ENCODE measurements at regions not wholly inside any gene's neighbourhood (a gene's known extent, or its start where the extent isn't known, plus 50 kb on each side); places are given as distances from the start of the nearest gene placed in this dataset.

- intact Hi-C loops (cut with micrococcal nuclease): no loop called here
- no peak overlapping the region for H3K4me3 ChIP-seq (ENCODE audit: low read length in 2 of 2)
- peaks cover 0 to 7% of the 10 kb centered on the region in 2 donors for H3K27me3 Mint-ChIP-seq
- no peak for DNase-seq
- H3K27me3 ChIP-seq (ENCODE audit: insufficient read depth, low read length): no peaks in the 10 kb centered on the region
- H3K9me3 ChIP-seq (ENCODE audit: control insufficient read depth in 1 of 2, low read length in 2 of 2): no peaks in the 10 kb centered on the region
- peaks cover 0 to 3% (median 0%) of the 10 kb centered on the region in 4 donors for H3K4me1 Mint-ChIP-seq
- H3K4me1 ChIP-seq (ENCODE audit: insufficient read depth, low read length): no peaks in the 10 kb centered on the region
- no peak overlapping the region for H3K27ac Mint-ChIP-seq
- ChIA-PET POLR2A (ENCODE audit: partially characterized antibody) (no interaction called here), CTCF (ENCODE audit: partially characterized antibody) (no interaction called here)
- no peaks in the 10 kb centered on the region for H3K36me3 Mint-ChIP-seq
- H3K9me3 Mint-ChIP-seq: no peaks in the 10 kb centered on the region
- H3K36me3 ChIP-seq (ENCODE audit: insufficient read depth, low read length): no peaks in the 10 kb centered on the region
- H3K4me3 Mint-ChIP-seq: no peak overlapping the region
- no peak overlapping the region for H3K27ac ChIP-seq (ENCODE audit: low read depth, low read length)
Measured at GRCh38 chr14:35988972-35989690, 163.0 kb downstream of the BRMS1L start.

- H3K27me3 ChIP-seq (ENCODE audit: insufficient read depth, low read length): no peaks in the 10 kb centered on the region
- no peak overlapping the region for H3K27ac Mint-ChIP-seq
- H3K9me3 ChIP-seq (ENCODE audit: control insufficient read depth in 1 of 2, low read length in 2 of 2): no peaks in the 10 kb centered on the region
- peaks cover 0 to 6% of the 10 kb centered on the region in 2 donors for H3K27me3 Mint-ChIP-seq
- ChIA-PET CTCF (ENCODE audit: partially characterized antibody) (no interaction called here), POLR2A (ENCODE audit: partially characterized antibody) (no interaction called here)
- intact Hi-C loops (cut with micrococcal nuclease): no loop called here
- no peaks in the 10 kb centered on the region for H3K36me3 Mint-ChIP-seq
- no peaks in the 10 kb centered on the region for H3K36me3 ChIP-seq (ENCODE audit: insufficient read depth, low read length)
- H3K4me3 Mint-ChIP-seq: no peak overlapping the region
- no peak overlapping the region for H3K4me3 ChIP-seq (ENCODE audit: low read length in 2 of 2)
- no peaks in the 10 kb centered on the region for H3K9me3 Mint-ChIP-seq
- DNase-seq: no peak
- no peak overlapping the region for H3K27ac ChIP-seq (ENCODE audit: low read depth, low read length)
- H3K4me1 Mint-ChIP-seq: peaks cover 0 to 3% (median 0%) of the 10 kb centered on the region in 4 donors
- H3K4me1 ChIP-seq (ENCODE audit: insufficient read depth, low read length): no peaks in the 10 kb centered on the region
Measured at GRCh38 chr14:35988550-35988949, 162.4 kb downstream of the BRMS1L start.

- no peaks in the 10 kb centered on the region for H3K4me1 ChIP-seq (ENCODE audit: insufficient read depth, low read length)
- Mint-ChIP-seq H3K4me1 (peaks cover 0 to 3% (median 0%) of the 10 kb centered on the region in 4 donors), H3K9me3 (no peaks in the 10 kb centered on the region), H3K36me3 (no peaks in the 10 kb centered on the region), H3K27me3 (peaks cover 0 to 4% of the 10 kb centered on the region in 2 donors), H3K4me3 (no peak overlapping the region), H3K27ac (no peak overlapping the region)
- no peaks in the 10 kb centered on the region for H3K9me3 ChIP-seq (ENCODE audit: control insufficient read depth in 1 of 2, low read length in 2 of 2)
- DNase-seq: no peak
- no peaks in the 10 kb centered on the region for H3K27me3 ChIP-seq (ENCODE audit: insufficient read depth, low read length)
- no peak overlapping the region for H3K27ac ChIP-seq (ENCODE audit: low read depth, low read length)
- CTCF ChIA-PET (ENCODE audit: partially characterized antibody): interaction anchor here (0.6 kb wide), 1 partner anchor 41 kb away, joined by 3 read pairs; no protein-coding TSS in a partner anchor
- POLR2A ChIA-PET (ENCODE audit: partially characterized antibody): no interaction called here
- no peak overlapping the region for H3K4me3 ChIP-seq (ENCODE audit: low read length in 2 of 2)
- intact Hi-C loops (cut with micrococcal nuclease): no loop called here
- H3K36me3 ChIP-seq (ENCODE audit: insufficient read depth, low read length): no peaks in the 10 kb centered on the region
Measured at GRCh38 chr14:35987731-35988130, 161.6 kb downstream of the BRMS1L start.

GRCh38 chr14:35986219-35986573 lies 160.1 kb downstream of the BRMS1L start:
- Histone ChIP-seq H3K36me3 (ENCODE audit: insufficient read depth, low read length) (no peaks in the 10 kb centered on the region), H3K4me1 (ENCODE audit: insufficient read depth, low read length) (no peaks in the 10 kb centered on the region), H3K27ac (ENCODE audit: low read depth, low read length) (no peak overlapping the region), H3K9me3 (ENCODE audit: control insufficient read depth in 1 of 2, low read length in 2 of 2) (no peaks in the 10 kb centered on the region), H3K4me3 (ENCODE audit: low read length in 2 of 2) (no peak overlapping the region), H3K27me3 (ENCODE audit: insufficient read depth, low read length) (no peaks in the 10 kb centered on the region)
- Mint-ChIP-seq H3K36me3 (no peaks in the 10 kb centered on the region), H3K27me3 (peaks cover 0 to 4% of the 10 kb centered on the region in 2 donors), H3K27ac (no peak overlapping the region), H3K4me1 (peaks cover 0 to 3% (median 0%) of the 10 kb centered on the region in 4 donors), H3K9me3 (no peaks in the 10 kb centered on the region), H3K4me3 (no peak overlapping the region)
- POLR2A ChIA-PET (ENCODE audit: partially characterized antibody): no interaction called here
- CTCF ChIA-PET (ENCODE audit: partially characterized antibody): no interaction called here
- DNase-seq: no peak
- intact Hi-C loops (cut with micrococcal nuclease): no loop called here

GRCh38 chr14:35985474-35986218 lies 159.5 kb downstream of the BRMS1L start:
- intact Hi-C loops (cut with micrococcal nuclease): no loop called here
- Mint-ChIP-seq H3K4me1 (peaks cover 0 to 3% (median 0%) of the 10 kb centered on the region in 4 donors), H3K36me3 (no peaks in the 10 kb centered on the region), H3K27me3 (peaks cover 0 to 4% of the 10 kb centered on the region in 2 donors), H3K4me3 (no peak overlapping the region), H3K9me3 (no peaks in the 10 kb centered on the region), H3K27ac (no peak overlapping the region)
- Histone ChIP-seq H3K9me3 (ENCODE audit: control insufficient read depth in 1 of 2, low read length in 2 of 2) (no peaks in the 10 kb centered on the region), H3K27me3 (ENCODE audit: insufficient read depth, low read length) (no peaks in the 10 kb centered on the region), H3K4me3 (ENCODE audit: low read length in 2 of 2) (no peak overlapping the region), H3K27ac (ENCODE audit: low read depth, low read length) (no peak overlapping the region), H3K4me1 (ENCODE audit: insufficient read depth, low read length) (no peaks in the 10 kb centered on the region), H3K36me3 (ENCODE audit: insufficient read depth, low read length) (no peaks in the 10 kb centered on the region)
- ChIA-PET POLR2A (ENCODE audit: partially characterized antibody) (no interaction called here), CTCF (ENCODE audit: partially characterized antibody) (no interaction called here)
- no peak for DNase-seq

GRCh38 chr14:35979531-35979930 lies 153.4 kb downstream of the BRMS1L start:
- H3K36me3 ChIP-seq (ENCODE audit: insufficient read depth, low read length): no peaks in the 10 kb centered on the region
- no peak overlapping the region for H3K4me3 ChIP-seq (ENCODE audit: low read length in 2 of 2)
- ChIA-PET POLR2A (ENCODE audit: partially characterized antibody) (interaction anchor here (0.5 kb wide), 1 partner anchor 120 kb away, joined by 3 read pairs; no protein-coding TSS in a partner anchor), CTCF (ENCODE audit: partially characterized antibody) (no interaction called here)
- DNase-seq: no peak
- Mint-ChIP-seq H3K4me3 (no peak overlapping the region), H3K27ac (no peak overlapping the region), H3K27me3 (peaks cover 0 to 3% of the 10 kb centered on the region in 2 donors), H3K9me3 (peaks cover 0 to 5% (median 0%) of the 10 kb centered on the region in 8 donors), H3K36me3 (no peaks in the 10 kb centered on the region), H3K4me1 (peaks cover 0 to 1% (median 0%) of the 10 kb centered on the region in 4 donors)
- no peaks in the 10 kb centered on the region for H3K9me3 ChIP-seq (ENCODE audit: control insufficient read depth in 1 of 2, low read length in 2 of 2)
- H3K4me1 ChIP-seq (ENCODE audit: insufficient read depth, low read length): no peaks in the 10 kb centered on the region
- H3K27ac ChIP-seq (ENCODE audit: low read depth, low read length): no peak overlapping the region
- H3K27me3 ChIP-seq (ENCODE audit: insufficient read depth, low read length): no peaks in the 10 kb centered on the region
- intact Hi-C loops (cut with micrococcal nuclease): no loop called here

- no peaks in the 10 kb centered on the region for H3K27me3 ChIP-seq (ENCODE audit: insufficient read depth, low read length)
- ChIA-PET CTCF (ENCODE audit: partially characterized antibody) (no interaction called here), POLR2A (ENCODE audit: partially characterized antibody) (no interaction called here)
- H3K27ac ChIP-seq (ENCODE audit: low read depth, low read length): no peak overlapping the region
- no peak overlapping the region for H3K4me3 Mint-ChIP-seq
- H3K27me3 Mint-ChIP-seq: peaks cover 0 to 3% of the 10 kb centered on the region in 2 donors
- H3K9me3 Mint-ChIP-seq: peaks cover 0 to 5% (median 0%) of the 10 kb centered on the region in 8 donors
- DNase-seq: no peak
- no peaks in the 10 kb centered on the region for H3K36me3 Mint-ChIP-seq
- no peak overlapping the region for H3K27ac Mint-ChIP-seq
- H3K4me3 ChIP-seq (ENCODE audit: low read length in 2 of 2): no peak overlapping the region
- no peaks in the 10 kb centered on the region for H3K4me1 ChIP-seq (ENCODE audit: insufficient read depth, low read length)
- H3K4me1 Mint-ChIP-seq: peaks cover 0 to 1% (median 0%) of the 10 kb centered on the region in 4 donors
- H3K36me3 ChIP-seq (ENCODE audit: insufficient read depth, low read length): no peaks in the 10 kb centered on the region
- intact Hi-C loops (cut with micrococcal nuclease): no loop called here
- H3K9me3 ChIP-seq (ENCODE audit: control insufficient read depth in 1 of 2, low read length in 2 of 2): no peaks in the 10 kb centered on the region
Measured at GRCh38 chr14:35978561-35978960, 152.4 kb downstream of the BRMS1L start.

All from CD4-positive, alpha-beta memory T cell (primary cell).